ENCODE measurements at regions not wholly inside any gene's neighbourhood (a gene's known extent, or its start where the extent isn't known, plus 50 kb on each side); places are given as distances from the start of the nearest gene placed in this dataset.
"Not testable (repeated sequence)": the region's sequence is repeated elsewhere in the genome, so short reads cannot be mapped to it uniquely, and the experiment has no call there.

DNA sequence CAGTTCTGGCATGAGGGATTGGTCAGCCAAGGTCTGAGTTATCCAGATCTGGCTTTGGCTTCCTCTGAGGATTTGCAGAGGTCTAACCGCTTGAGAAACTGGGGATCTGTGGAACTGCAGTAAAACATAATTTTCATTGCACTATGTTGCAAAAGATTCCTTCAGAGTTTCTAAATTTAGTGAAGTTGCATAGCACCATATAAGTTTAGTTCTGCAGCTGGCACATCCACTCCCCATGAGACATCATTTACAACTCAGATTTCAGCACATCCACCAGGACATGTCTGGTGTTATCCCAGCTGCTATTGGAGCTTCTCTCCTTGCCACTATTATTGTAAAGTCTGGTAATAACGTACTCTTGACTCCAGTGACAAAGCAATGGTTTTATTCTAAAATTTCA is 181.5 kb downstream of the CWF19L2 start:
- DNase-seq (ENCODE audit: low spot score) = no peak

DNA sequence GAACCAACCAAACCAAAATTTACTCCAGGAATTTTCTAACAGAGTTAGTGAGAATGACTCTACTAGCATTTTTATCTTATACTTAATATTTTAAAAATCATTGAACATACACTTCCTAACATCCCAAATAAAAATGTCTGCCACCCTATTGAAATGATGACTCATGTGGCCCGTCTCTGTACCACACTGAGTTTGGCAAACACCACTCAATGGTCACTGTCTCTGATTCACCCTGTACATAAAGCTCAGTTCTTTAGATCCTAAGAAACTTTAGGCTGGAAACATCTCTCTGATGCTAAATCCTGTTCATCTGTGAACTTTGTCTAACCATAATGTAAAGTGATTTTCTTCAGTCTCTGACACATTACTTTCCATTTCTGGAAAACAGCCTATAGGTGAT is 182.0 kb downstream of the CWF19L2 start:
- DNase-seq (ENCODE audit: low spot score) = no peak

DNA sequence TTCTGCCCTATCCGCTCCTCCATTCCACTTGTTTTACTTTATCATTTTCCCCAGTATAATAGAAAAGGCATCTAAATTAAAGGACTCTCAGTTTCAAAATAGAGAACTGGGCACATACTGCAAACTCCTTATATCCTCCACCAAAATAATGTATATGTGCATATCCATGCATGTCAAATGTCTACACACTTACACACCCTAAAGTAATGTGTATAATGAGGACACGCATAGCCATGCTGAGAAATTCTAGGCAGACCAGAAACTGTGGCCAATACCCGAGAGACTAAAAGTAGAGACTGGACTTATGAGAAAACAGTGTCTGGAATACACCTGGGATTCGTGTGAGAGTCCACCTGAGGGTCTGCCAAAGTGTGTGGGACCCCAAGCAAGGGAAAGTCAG is 183.5 kb downstream of the CWF19L2 start:
- no peak for DNase-seq (ENCODE audit: low spot score)

- DNase-seq (ENCODE audit: low spot score) = no peak
These were observed 185.1 kb downstream of the CWF19L2 start for GRCh38 chr11:107272561-107272960.

- DNase-seq (ENCODE audit: low spot score) = no peak
These were observed 186.2 kb downstream of the CWF19L2 start for GRCh38 chr11:107271425-107271824.

DNA sequence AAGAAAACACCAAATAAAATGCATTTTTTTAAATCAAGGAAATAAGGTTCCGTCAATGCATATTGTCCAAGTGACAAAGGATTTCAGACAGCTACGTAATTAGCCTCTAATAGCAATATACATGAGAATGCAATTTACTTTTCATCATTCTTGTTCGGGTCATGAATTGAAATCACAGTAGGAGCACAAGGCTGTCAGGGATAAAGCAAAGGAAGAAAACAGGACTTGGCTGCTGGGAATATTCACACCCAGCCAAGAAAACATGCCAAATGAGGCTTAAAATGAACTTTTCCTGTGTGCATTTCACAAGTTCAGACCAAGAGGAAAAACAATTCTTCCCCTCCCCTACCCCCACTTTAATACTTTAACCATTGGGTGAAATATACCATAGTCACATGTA is 188.6 kb downstream of the CWF19L2 start:
- no peak for DNase-seq (ENCODE audit: low spot score)

DNA sequence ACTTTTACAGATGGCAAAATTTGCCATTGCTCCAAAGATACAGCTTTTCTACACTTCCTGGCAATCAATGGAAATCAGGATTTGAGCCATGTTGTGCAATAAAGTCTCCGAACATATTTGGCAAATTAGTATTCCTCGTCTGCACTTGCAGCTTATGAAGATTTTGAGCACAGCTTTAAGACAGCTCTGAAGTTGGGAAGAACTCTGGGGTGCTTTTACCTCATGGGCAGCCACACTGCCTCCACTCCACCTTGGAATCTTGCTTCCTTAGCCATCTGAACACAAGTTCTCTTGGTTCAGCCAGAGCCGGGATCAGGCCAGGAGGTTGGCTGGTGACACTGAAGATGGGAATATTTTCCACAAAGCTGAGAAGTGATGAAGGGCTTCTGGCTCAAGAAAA is 191.2 kb downstream of the CWF19L2 start:
- peak; percentile 7 for DNase-seq (ENCODE audit: low spot score)

GRCh38 chr11:107265591-107266121 is 192.0 kb downstream of the CWF19L2 start:
- no peak for DNase-seq (ENCODE audit: low spot score)

GRCh38 chr11:107263844-107264563 is 193.6 kb downstream of the CWF19L2 start:
- no peak for DNase-seq (ENCODE audit: low spot score)

GRCh38 chr11:107259811-107260221 is 197.8 kb downstream of the CWF19L2 start:
- no peak for DNase-seq (ENCODE audit: low spot score)

DNA sequence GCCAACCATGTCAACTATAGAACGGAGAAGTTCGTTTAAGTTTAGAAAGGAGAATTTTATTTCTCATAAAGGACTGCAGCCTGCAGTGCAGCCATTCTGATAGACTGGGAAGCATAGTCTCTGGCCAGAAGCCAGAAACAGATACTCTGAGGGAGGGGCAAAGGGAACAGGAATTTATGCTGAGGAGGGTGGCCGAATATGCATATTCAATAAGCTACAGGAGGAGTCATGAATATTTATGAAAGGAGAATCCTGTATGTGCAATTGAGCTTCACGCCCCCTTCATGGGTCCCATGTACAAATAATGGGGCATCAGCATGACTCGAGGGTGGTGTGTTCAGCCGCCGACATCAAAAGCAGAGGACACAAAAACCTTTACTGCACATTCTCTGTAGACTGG is 199.9 kb downstream of the CWF19L2 start:
- DNase-seq (ENCODE audit: low spot score) = no peak

DNA sequence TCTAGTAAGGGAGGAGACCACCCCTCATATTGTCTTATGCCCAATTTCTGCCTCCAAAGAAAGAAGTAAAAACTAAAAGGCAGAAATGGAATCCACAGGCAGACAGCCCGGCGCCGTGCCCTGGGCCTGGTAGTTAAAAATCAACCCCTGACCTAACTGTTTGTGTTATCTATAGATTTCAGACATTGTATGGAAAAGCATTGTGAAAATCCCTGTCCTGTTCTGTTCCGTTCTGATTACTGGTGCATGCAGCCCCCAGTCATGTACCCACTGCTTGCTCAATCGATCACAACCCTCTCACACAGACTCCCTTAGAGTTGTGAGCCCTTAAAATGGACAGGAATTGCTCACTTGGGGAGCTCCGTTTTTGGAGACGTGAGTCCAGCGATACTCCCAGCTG is 204.0 kb downstream of the CWF19L2 start:
- not testable (repeated sequence) for DNase-seq (ENCODE audit: low spot score)

GRCh38 chr11:107252429-107253161 is 205.0 kb downstream of the CWF19L2 start:
- DNase-seq (ENCODE audit: low spot score) = no peak

GRCh38 chr11:107251298-107251697 is 206.3 kb downstream of the CWF19L2 start:
- DNase-seq (ENCODE audit: low spot score) = no peak

- DNase-seq (ENCODE audit: low spot score) = no peak
These were observed 207.6 kb downstream of the CWF19L2 start for GRCh38 chr11:107250017-107250416.

- DNase-seq (ENCODE audit: low spot score) = no peak
These were observed 208.6 kb downstream of the CWF19L2 start for GRCh38 chr11:107249054-107249453.

DNA sequence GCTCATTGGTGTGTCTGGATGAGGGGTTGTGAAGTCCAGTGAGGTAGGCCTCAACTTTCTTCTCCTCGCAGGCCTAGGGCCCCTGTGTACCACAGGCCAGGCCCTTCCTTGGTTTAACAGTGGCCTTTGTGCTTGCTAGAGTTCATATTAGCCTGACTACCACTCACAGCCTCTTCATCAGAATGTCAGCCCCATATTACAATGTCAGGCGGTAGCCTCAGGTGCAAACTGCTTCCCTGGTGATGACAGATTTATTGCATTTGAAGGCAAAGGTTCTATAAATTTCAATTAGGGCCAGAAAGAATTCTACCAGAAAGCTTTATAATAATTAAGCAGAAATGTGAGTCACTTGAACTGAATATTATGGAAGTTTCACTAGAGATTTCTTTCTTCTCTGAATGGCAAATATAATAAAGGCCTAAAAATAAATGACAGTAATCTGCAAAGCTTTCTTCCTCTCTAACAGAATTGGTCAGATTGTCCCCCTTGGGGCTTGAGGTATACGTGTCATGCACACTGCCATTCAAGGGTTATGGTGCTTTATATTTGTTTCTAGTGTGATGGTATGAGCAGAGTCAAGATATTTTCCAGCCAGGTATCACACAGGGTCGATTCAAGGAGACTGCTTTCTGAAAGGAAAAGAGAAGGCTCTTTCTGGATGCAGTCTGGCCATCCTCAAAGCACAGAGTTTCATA is 210.3 kb downstream of the CWF19L2 start:
- DNase-seq (ENCODE audit: low spot score) = no peak

DNA sequence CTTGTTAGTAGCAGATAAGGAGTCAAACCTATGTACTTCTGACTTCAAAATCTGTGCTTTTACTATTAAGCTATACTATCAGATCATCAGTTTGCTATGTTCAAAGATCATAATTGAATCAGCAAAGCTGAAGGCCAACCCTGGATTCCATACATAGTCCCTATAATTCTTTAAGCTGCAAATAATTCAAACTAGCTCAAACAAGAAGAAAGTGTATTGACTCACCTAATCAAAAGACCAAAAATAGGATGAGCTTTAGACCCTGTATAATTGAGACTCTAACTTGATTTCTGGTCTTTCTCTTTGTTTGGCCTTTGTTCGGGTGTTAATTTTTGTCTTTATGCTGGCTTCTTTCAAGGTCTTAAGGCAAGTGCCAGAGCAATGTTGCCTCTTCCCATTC is 213.7 kb downstream of the CWF19L2 start:
- DNase-seq (ENCODE audit: low spot score) = no peak

DNA sequence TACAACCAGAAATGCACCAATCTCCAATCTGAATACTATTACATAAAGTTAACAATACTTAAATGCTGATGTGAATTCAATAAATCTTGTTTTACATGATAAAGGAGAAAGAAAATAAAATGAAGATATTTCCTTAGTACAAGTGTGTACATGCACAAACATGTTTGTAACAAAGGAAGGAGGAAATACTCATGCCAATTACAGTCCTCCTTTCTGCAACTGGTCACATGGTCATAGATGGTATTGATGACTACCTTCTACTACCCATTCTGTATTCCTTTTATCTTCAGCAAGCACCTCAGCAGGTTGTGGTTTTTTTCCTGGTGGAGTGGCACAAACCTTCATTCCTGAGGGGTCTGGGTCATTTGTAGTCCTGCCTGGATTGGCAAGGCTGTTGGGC is 214.2 kb upstream of the GUCY1A2 start:
- no peak for DNase-seq (ENCODE audit: low spot score)

DNA sequence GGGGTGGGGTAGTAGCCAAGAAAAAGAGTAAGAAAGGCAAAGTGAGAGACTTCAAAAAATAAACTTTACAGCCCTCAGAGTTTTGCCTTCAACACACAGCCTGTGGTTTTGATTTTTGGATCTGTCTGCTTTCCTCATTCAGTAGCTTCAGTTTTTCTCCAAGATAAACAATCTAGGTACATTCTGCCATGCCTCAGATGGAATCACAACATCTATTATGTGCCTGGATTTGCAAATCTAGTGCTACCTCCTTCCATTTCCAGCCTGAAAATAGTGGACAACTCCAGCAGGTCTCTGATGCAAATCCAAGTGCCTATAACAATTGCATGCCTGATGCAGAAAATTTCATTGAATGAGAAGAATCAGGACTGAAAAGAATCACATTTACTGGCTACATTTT is 206.6 kb upstream of the GUCY1A2 start:
- DNase-seq (ENCODE audit: low spot score) = no peak

DNA sequence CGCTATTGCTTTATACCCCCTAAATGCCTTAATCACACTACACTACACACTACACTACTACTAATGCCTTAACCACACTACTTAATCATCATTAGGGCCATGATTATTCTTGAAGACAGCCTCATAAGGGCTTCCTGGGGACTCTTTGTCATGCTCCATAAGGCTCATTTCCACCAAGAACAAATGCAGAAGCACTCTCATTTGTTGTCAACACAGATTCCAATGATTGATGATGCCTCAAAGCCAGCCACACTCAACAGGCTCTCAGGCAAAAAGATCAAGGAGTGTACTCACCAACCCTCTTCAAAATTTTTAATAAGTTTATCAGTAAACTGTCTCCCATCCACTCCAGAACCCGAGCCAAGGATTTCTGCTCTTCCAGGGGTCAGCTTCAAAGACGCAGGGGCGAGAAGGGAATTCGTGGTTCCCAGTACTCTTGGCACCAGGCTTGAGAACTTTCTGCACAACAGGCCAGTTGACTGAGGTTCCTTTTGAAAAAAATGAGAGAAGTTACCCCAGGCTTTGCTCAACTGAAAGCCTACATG is 204.7 kb upstream of the GUCY1A2 start:
- no peak for DNase-seq (ENCODE audit: low spot score)

DNA sequence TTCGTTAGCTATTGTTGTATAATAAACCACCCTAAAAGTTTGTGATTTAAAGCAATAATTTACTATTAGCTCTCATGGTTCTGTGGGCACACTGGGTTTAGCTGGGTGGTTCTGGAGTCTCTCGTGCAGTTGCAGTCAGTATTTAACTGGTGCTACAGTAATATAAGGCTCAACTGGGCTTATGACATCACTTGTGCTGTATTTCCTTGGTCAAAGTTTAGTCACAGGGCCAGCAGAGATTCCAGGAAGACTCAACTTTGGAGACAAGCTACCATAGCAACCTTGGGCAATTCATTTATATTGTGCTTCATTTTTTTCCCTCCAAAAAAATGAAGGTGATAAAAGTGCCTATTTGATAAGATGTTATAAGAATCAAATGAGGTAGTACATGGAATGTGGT is 204.2 kb upstream of the GUCY1A2 start:
- no peak for DNase-seq (ENCODE audit: low spot score)

All from GM03348 (cell line).